Ishikawa (cell line): ENCODE measurements at regions not wholly inside any gene's neighbourhood (a gene's known extent, or its start where the extent isn't known, plus 50 kb on each side); places are given as distances from the start of the nearest gene placed in this dataset.

Experiments used
- CEBPB ChIP-seq: IDR thresholded peaks from 2 replicates; pipeline ENCODE4 v1.6.1; 2012
- CREB1 ChIP-seq: IDR thresholded peaks from 2 replicates; pipeline ENCODE4 v1.6.1; 2012; ENCODE audit warnings: low read depth
- EGR1 ChIP-seq: IDR thresholded peaks from 2 replicates; pipeline ENCODE4 v1.6.1; 2012
- EP300 ChIP-seq: IDR thresholded peaks from 2 replicates; pipeline ENCODE4 v1.6.1; 2012; ENCODE audit warnings: borderline replicate concordance
- FOXM1 ChIP-seq: IDR thresholded peaks from 2 replicates; pipeline ENCODE4 v1.6.1; 2012; ENCODE audit warnings: low read depth, borderline replicate concordance
- NFIC ChIP-seq: IDR thresholded peaks from 2 replicates; pipeline ENCODE4 v1.6.1; 2012
- RAD21 ChIP-seq: IDR thresholded peaks from 2 replicates; pipeline ENCODE4 v1.6.1; 2012; ENCODE audit warnings: low read depth
- REST ChIP-seq: IDR thresholded peaks from 2 replicates; pipeline ENCODE4 v1.6.1; 2012; ENCODE audit warnings: low read depth, mild to moderate bottlenecking
- TAF1 ChIP-seq: IDR thresholded peaks from 2 replicates; pipeline ENCODE4 v1.6.1; 2012; ENCODE audit warnings: low read depth, mild to moderate bottlenecking
- TCF12 ChIP-seq: IDR thresholded peaks from 2 replicates; pipeline ENCODE4 v1.6.1; 2012; ENCODE audit warnings: low read depth
- TEAD4 ChIP-seq: IDR thresholded peaks from 2 replicates; pipeline ENCODE4 v1.6.1; 2012
- USF1 ChIP-seq: IDR thresholded peaks from 2 replicates; pipeline ENCODE4 v1.6.1; 2012
- YY1 ChIP-seq: IDR thresholded peaks from 2 replicates; pipeline ENCODE4 v1.6.1; 2012; ENCODE audit warnings: low read depth
- ZBTB7A ChIP-seq: IDR thresholded peaks from 2 replicates; pipeline ENCODE4 v1.6.1; 2012; ENCODE audit warnings: low read depth
- TF ChIP-seq, protein P1 (sequence below): IDR thresholded peaks from 2 replicates; pipeline ENCODE4 v1.6.1; 2012

- TF ChIP-seq REST (no peak), YY1 (no peak), ZBTB7A (no peak), TCF12 (no peak), NFIC (no peak), EP300 (no peak), FOXM1 (no peak), TEAD4 (no peak), CREB1 (no peak), TAF1 (no peak), EGR1 (no peak), RAD21 (no peak), CEBPB (no peak), USF1 (no peak)
- TF ChIP-seq, protein P1, sequence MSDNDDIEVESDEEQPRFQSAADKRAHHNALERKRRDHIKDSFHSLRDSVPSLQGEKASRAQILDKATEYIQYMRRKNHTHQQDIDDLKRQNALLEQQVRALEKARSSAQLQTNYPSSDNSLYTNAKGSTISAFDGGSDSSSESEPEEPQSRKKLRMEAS: no peak
Observed at GRCh38 chr4:44118971-44119680, 329.5 kb downstream of the KCTD8 start.

- no peak for TF ChIP-seq EGR1
- TF ChIP-seq YY1: no peak
- TF ChIP-seq RAD21: no peak
- TF ChIP-seq TEAD4: no peak
- TF ChIP-seq TCF12: no peak
- TF ChIP-seq ZBTB7A: no peak
- TF ChIP-seq CEBPB: no peak
- TF ChIP-seq REST: no peak
- TF ChIP-seq CREB1: no peak
- no peak for TF ChIP-seq USF1
- TF ChIP-seq, protein P1: no peak
- no peak for TF ChIP-seq TAF1
Observed at GRCh38 chr4:44120646-44121045, 328.0 kb downstream of the KCTD8 start.

DNA sequence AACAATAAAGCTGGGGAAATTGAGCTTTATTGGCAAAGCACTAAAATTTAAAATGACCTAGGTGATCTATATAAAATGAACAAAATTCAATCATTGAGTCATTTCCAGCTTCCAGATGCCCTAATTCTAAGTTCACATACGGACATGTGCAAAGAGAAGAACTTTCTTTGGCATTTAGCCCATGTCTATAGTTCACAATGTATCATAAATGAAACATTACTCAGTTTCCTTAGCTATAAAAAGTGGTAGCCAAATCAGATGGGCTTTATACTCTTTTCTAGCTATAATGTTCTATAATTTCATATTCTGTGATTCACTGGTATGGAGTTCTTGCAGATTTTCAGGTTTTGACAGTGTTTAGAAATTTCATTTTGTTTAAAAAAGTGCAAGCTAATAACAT, 327.4 kb downstream of the KCTD8 start:
- no peak for TF ChIP-seq USF1
